HCT116 (cell line): ENCODE measurements at regions not wholly inside any gene's neighbourhood (a gene's known extent, or its start where the extent isn't known, plus 50 kb on each side); places are given as distances from the start of the nearest gene placed in this dataset.

Source experiments
- ATAC-seq: fragments of 200-7000 bp; cut with Tn5 transposase; 2 replicates; pipeline ENCODE4 v1.9.1; 2020; ENCODE audit warnings: mild to moderate bottlenecking, moderate library complexity
- BruUV-seq: library from RNA; stranded (reverse); fragments of 400-500 nt; replicated peaks from 2 replicates; lab custom pipeline; 2021; lab: Mats Ljungman, UMichigan
- CTCF ChIA-PET: fragments of 300-600 bp; sonication (Branson Sonifier 250); formaldehyde crosslinking; loops from one replicate; lab custom pipeline; 2021; ENCODE audit warnings: antibody characterized with exemption; lab: Charles Lee
- POLR2A ChIA-PET: fragments of 300-600, 350-600 bp; sonication (Branson Sonifier 250); formaldehyde crosslinking; loops from one replicate; lab custom pipeline; 2021; ENCODE audit warnings: antibody characterized with exemption; lab: Charles Lee
- RAD21 ChIA-PET, 2 experiments: fragments of 300-600 bp; sonication (Branson Sonifier 250); formaldehyde crosslinking; loops; one replicate each; lab custom pipeline; 2023; ENCODE audit warnings: low total read pairs in 2 of 2; ENCODE audit not compliant: uncharacterized antibody in 2 of 2, unreplicated experiment in 2 of 2, low non-redundant PET in 1 of 2; lab: Charles Lee
- DNase-seq: peaks from one replicate; pipeline ENCODE4 v3.0.0-alpha.2; 2010; ENCODE audit warnings: low read depth, low spot score
- H2AFZ ChIP-seq: fragments of 200-600 bp; shearing (Covaris generic), sonication (generic); 2 replicates; pipeline ENCODE4 v1.6.1; 2017; ENCODE audit warnings: low read depth, mixed run types, mixed read lengths, antibody characterized with exemption, low read length; ENCODE audit not compliant: poor library complexity, severe bottlenecking
- H3K27ac ChIP-seq: 2 replicates; pipeline ENCODE4 v1.5.1; 2012; ENCODE audit warnings: low read depth, low read length
- H3K27me3 ChIP-seq: fragments of 200-600 bp; sonication (generic); 2 replicates; pipeline ENCODE4 v1.6.1; 2016; ENCODE audit warnings: mixed run types, low read length, mixed read lengths; ENCODE audit not compliant: insufficient read depth
- H3K36me3 ChIP-seq, 2 experiments: fragments of 200-500 bp in 1 of 2; fragments of 200-600 bp in 1 of 2; sonication (Bioruptor generic) in 1 of 2; sonication (generic) in 1 of 2; 2 replicates each; pipeline versions ENCODE4 v1.5.1 to v1.6.1; 2014 to 2016; ENCODE audit warnings: low read length in 2 of 2, inconsistent platforms in 1 of 2, mixed read lengths in 1 of 2, mixed run types in 1 of 2; ENCODE audit not compliant: insufficient read depth in 2 of 2, control insufficient read depth in 1 of 2
- H3K4me1 ChIP-seq, 2 experiments: fragments of 200-600 bp in 1 of 2; sonication (generic) in 1 of 2; 2 replicates each; pipeline versions ENCODE4 v1.5.1 to v1.6.1; 2012 to 2017; ENCODE audit warnings: low read length in 2 of 2, inconsistent platforms in 1 of 2, mild to moderate bottlenecking in 1 of 2, mixed read lengths in 1 of 2, mixed run types in 1 of 2, moderate library complexity in 1 of 2; ENCODE audit not compliant: insufficient read depth in 2 of 2, control insufficient read depth in 1 of 2
- H3K4me2 ChIP-seq: fragments of 200-600 bp; sonication (generic); 2 replicates; pipeline ENCODE4 v1.6.1; 2017; ENCODE audit warnings: mixed run types, low read length, mixed read lengths
- H3K4me3 ChIP-seq, 2 experiments: fragments of 200-600 bp in 1 of 2; sonication (generic) in 1 of 2; replicated peaks in 1 of 2; 2 replicates each; pipeline ENCODE4 v1.5.1; 2011 to 2016; ENCODE audit warnings: low read length in 2 of 2, control low read depth in 1 of 2, low read depth in 1 of 2, mild to moderate bottlenecking in 1 of 2, mixed read lengths in 1 of 2, mixed run types in 1 of 2
- H3K79me2 ChIP-seq: fragments of 200-600 bp; sonication (generic); 2 replicates; pipeline ENCODE4 v1.6.1; 2017; ENCODE audit warnings: mild to moderate bottlenecking, mixed run types, low read length, moderate library complexity, mixed read lengths; ENCODE audit not compliant: insufficient read depth
- H3K9ac ChIP-seq: fragments of 200-600 bp; sonication (generic); 2 replicates; pipeline ENCODE4 v1.6.1; 2016; ENCODE audit warnings: low read length, mixed read lengths
- H3K9me2 ChIP-seq: fragments of 200-600 bp; sonication (generic), shearing (Covaris generic); 2 replicates; pipeline ENCODE4 v1.6.1; 2017; ENCODE audit warnings: mixed run types, mild to moderate bottlenecking, moderate library complexity; ENCODE audit not compliant: insufficient read depth
- H3K9me3 ChIP-seq, 2 experiments: fragments of 200-500 bp in 1 of 2; fragments of 200-600 bp in 1 of 2; sonication (Bioruptor generic) in 1 of 2; sonication (generic) in 1 of 2; 2 replicates each; pipeline ENCODE4 v1.6.1; 2014 to 2017; ENCODE audit warnings: low read length in 2 of 2, mixed read lengths in 2 of 2, inconsistent platforms in 1 of 2, low read depth in 1 of 2, mild to moderate bottlenecking in 1 of 2, mixed run types in 1 of 2, moderate library complexity in 1 of 2; ENCODE audit not compliant: control insufficient read depth in 1 of 2, insufficient read depth in 1 of 2
- H4K20me1 ChIP-seq: fragments of 200-600 bp; sonication (generic), shearing (Covaris generic); 2 replicates; pipeline ENCODE4 v1.6.1; 2017; ENCODE audit warnings: mixed run types, mild to moderate bottlenecking, moderate library complexity; ENCODE audit not compliant: insufficient read depth
- CEBPB ChIP-seq: IDR thresholded peaks from 2 replicates; pipeline ENCODE4 v1.6.1; 2012; ENCODE audit warnings: low read depth
- EZH2 ChIP-seq: fragments of 200-600 bp; sonication (generic); IDR thresholded peaks from 2 replicates; pipeline ENCODE4 v1.6.1; 2017; ENCODE audit warnings: antibody characterized with exemption, mixed run types
- RAD21 ChIP-seq: IDR thresholded peaks from 2 replicates; pipeline ENCODE4 v1.6.1; 2012; ENCODE audit warnings: low read depth, mild to moderate bottlenecking
- SP1 ChIP-seq: IDR thresholded peaks from 2 replicates; pipeline ENCODE4 v1.6.1; 2012; ENCODE audit warnings: low read depth
- SRF ChIP-seq: IDR thresholded peaks from 2 replicates; pipeline ENCODE4 v1.6.1; 2012; ENCODE audit warnings: low read depth
- ZNF274 ChIP-seq: fragments of 200-500 bp; sonication (Bioruptor generic); IDR thresholded peaks from 2 replicates; pipeline ENCODE4 v1.6.1; 2014; ENCODE audit warnings: mild to moderate bottlenecking, low read depth, low read length, inconsistent platforms
- intact Hi-C: fragments of 100-400 bp; cut with micrococcal nuclease; formaldehyde crosslinking; loops from 2 replicates; pipeline ENCODE4 v1.10.0; 2022
- TF ChIP-seq, protein P1 (sequence below): IDR thresholded peaks from 2 replicates; pipeline ENCODE4 v1.6.1; 2012
- TF ChIP-seq, protein P2 (sequence below): IDR thresholded peaks from 2 replicates; pipeline ENCODE4 v1.6.1; 2012; ENCODE audit warnings: low read depth

DNA sequence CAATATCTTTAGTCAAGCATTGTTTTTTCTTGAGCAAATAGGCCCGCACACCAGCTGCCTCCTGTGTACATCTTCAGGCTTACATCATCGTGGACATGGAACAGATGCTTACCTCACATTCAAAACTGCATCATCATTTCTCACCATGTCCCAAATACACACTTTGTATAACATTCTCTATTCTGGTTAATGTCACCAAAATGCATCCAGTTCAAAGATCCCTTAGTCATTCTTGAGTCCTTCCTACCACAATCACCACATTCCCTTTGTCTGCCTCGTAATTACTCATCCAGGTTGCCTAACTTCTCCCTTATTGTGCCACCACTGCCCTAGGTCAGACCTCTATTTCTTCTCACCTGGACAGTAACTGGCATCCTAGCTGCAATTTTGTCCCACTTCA is 373.7 kb upstream of the GALNT5 start (continued):
- no peak for TF ChIP-seq EZH2

DNA sequence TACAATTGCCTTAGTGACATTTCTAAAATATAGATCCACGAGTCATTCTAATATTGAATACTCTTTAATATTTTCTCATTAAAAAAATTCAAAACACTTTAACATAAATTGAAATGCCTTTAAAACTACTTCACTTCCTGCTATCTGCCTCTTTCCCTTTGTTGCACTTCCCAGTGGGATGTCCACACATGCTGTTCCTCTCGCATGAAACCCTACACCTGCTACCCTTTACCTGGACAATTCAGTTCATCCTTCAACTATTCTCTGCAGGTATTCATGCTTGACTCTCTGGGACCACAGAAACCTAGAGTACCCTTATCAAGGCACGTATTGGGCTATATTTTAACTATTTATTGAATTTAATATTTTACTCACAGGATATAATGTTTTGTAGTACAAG is 373.3 kb upstream of the GALNT5 start:
- Histone ChIP-seq H3K27me3 (no peaks in the 10 kb centered on the region), H3K9me3 (no peaks in the 10 kb centered on the region), H3K27ac (no peak overlapping the region), H3K9me2 (no peaks in the 10 kb centered on the region), H4K20me1 (no peaks in the 10 kb centered on the region), H2AFZ (peak overlapping the region; percentile 79), H3K36me3 (no peaks in the 10 kb centered on the region), H3K4me3 (no peak overlapping the region), H3K79me2 (no peaks in the 10 kb centered on the region), H3K4me1 (peaks cover 4 to 14% of the 10 kb centered on the region in 2 experiments; a peak in 3 of 4 replicates), H3K9ac (no peak overlapping the region), H3K4me2 (peak overlapping the region; percentile 19)
- ChIA-PET POLR2A (no interaction called here), RAD21 (no interaction called here), CTCF (no interaction called here)
- no peak for DNase-seq
- ATAC-seq = peak; percentile 58; the same call in 1 of the 2 replicates
- no TSS peak for BruUV-seq
- intact Hi-C loops = no loop called here
- TF ChIP-seq SP1 (no peak; the same call in 1 of the 2 replicates), CEBPB (no peak)
- TF ChIP-seq, protein P1, sequence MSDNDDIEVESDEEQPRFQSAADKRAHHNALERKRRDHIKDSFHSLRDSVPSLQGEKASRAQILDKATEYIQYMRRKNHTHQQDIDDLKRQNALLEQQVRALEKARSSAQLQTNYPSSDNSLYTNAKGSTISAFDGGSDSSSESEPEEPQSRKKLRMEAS = 0 out of 2 replicates have a peak, but pooled peaks have one; percentile 13

DNA sequence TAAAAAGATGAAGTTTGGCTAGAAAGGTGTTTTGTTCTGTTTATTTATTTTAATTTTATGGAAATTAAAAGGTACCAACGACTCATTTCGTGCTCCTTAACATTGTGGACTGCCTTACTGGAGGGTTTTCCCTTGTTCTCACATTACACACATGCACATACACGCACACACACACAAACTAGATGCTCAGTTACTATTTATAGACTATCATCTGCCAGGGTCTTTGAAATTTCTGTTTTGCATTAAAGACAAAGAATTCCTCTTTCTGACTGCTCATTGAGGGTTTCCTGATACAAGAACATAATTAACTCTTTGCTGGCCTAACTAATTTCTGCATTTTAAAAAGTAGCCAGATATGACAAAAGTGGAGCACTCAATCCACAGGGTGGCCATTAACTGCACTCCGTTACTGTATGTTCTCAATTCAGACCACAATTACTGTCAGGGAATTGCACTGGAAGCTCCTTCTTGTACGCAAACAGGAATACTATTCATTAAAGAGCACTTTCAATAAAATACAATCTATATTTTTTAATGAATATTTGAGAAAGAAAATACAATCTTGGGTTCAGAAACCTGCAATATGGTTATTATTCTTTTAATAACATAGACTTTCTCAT is 366.9 kb upstream of the GALNT5 start:
- no peak for DNase-seq
- ChIA-PET RAD21 (no interaction called here), POLR2A (no interaction called here), CTCF (no interaction called here)
- ATAC-seq = no peak
- no peak overlapping the region for H3K4me2 ChIP-seq
- H2AFZ ChIP-seq = no peak overlapping the region
- no peaks in the 10 kb centered on the region for H4K20me1 ChIP-seq
- H3K4me1 ChIP-seq = peaks cover 2 to 28% of the 10 kb centered on the region in 2 experiments; a peak in 2 of 4 replicates
- H3K79me2 ChIP-seq = no peaks in the 10 kb centered on the region
- no peaks in the 10 kb centered on the region for H3K9me3 ChIP-seq
- H3K36me3 ChIP-seq = no peaks in the 10 kb centered on the region
- H3K4me3 ChIP-seq = no peak overlapping the region
- intact Hi-C loops = no loop called here
- no peak for TF ChIP-seq ZNF274
- no peak for TF ChIP-seq CEBPB
- no peak for TF ChIP-seq RAD21
- no peak for TF ChIP-seq SRF
- TF ChIP-seq, protein P2, sequence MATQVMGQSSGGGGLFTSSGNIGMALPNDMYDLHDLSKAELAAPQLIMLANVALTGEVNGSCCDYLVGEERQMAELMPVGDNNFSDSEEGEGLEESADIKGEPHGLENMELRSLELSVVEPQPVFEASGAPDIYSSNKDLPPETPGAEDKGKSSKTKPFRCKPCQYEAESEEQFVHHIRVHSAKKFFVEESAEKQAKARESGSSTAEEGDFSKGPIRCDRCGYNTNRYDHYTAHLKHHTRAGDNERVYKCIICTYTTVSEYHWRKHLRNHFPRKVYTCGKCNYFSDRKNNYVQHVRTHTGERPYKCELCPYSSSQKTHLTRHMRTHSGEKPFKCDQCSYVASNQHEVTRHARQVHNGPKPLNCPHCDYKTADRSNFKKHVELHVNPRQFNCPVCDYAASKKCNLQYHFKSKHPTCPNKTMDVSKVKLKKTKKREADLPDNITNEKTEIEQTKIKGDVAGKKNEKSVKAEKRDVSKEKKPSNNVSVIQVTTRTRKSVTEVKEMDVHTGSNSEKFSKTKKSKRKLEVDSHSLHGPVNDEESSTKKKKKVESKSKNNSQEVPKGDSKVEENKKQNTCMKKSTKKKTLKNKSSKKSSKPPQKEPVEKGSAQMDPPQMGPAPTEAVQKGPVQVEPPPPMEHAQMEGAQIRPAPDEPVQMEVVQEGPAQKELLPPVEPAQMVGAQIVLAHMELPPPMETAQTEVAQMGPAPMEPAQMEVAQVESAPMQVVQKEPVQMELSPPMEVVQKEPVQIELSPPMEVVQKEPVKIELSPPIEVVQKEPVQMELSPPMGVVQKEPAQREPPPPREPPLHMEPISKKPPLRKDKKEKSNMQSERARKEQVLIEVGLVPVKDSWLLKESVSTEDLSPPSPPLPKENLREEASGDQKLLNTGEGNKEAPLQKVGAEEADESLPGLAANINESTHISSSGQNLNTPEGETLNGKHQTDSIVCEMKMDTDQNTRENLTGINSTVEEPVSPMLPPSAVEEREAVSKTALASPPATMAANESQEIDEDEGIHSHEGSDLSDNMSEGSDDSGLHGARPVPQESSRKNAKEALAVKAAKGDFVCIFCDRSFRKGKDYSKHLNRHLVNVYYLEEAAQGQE = no peak
- H3K9me2 ChIP-seq = no peaks in the 10 kb centered on the region
- H3K9ac ChIP-seq = no peak overlapping the region
- H3K27ac ChIP-seq = no peak overlapping the region
- no TSS peak for BruUV-seq
- H3K27me3 ChIP-seq = no peaks in the 10 kb centered on the region
